ENCODE measurements at regions not wholly inside any gene's neighbourhood (a gene's known extent, or its start where the extent isn't known, plus 50 kb on each side); places are given as distances from the start of the nearest gene placed in this dataset.

DNA sequence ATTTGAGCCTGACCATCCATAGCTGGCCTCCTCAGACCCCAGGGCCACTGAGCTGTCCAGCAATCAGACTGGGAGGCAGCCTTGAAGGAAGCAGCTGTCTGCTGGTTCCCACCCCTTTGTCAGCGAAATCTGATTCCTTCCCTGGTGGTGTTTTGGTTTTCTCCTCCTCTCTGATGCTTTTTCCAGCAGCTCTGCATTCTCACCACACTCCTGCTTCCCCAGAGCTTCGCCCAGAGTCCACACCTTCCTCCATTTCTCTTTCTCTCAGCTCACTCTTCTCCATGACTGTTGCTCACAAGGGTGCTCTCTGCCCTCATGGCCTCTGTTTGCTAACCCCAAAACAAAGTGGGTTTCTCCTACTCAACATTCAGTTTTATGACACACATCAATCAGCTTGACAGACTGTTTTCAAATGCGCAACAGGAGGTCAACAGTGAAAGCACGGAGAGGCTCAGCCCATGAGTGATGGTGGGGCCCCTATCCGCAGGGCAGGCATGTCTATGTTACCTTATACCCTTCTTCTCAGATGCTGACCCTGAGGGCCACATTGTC, 130.6 kb upstream of the MTNR1B start:
- TF ChIP-seq MAX (IDR thresholded peaks at IDR 0.05): no peak
- peak; percentile 46 for TF ChIP-seq REST (IDR thresholded peaks at IDR 0.05; ENCODE audit: low read depth)

- TF ChIP-seq NFIC (IDR thresholded peaks at IDR 0.05) (no peak), TEAD4 (IDR thresholded peaks at IDR 0.05) (no peak), EGR1 (IDR thresholded peaks at IDR 0.05) (no peak), CEBPB (IDR thresholded peaks at IDR 0.05) (no peak), YY1 (IDR thresholded peaks at IDR 0.05; ENCODE audit: low read depth) (no peak), FOXM1 (IDR thresholded peaks at IDR 0.05; ENCODE audit: borderline replicate concordance, low read depth) (no peak), EP300 (IDR thresholded peaks at IDR 0.05; ENCODE audit: borderline replicate concordance) (no peak), MAX (IDR thresholded peaks at IDR 0.05) (no peak)
These were observed 130.0 kb upstream of the MTNR1B start for GRCh38 chr11:92839450-92839849.

DNA sequence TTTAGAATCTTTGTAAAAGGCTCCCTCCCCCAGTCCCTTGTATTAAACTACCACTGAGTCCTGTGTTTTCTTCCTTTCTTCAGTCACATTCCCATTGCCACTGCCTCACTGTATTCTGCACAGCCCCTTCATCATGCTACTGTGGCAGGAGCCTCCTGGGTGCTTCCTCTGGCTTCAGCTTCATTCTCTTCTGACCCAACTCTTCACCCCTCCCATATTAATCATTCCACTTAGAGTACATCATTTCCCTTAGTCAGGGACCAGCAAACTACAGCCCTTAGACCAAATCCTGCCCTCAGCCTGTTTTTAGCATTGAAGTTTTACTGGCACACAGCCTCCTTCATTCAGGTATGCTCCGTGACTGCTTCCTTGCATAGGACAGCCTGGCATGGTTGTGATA, 127.7 kb upstream of the MTNR1B start:
- TF ChIP-seq EP300 (IDR thresholded peaks at IDR 0.05; ENCODE audit: borderline replicate concordance): no peak
- no peak for TF ChIP-seq CEBPB (IDR thresholded peaks at IDR 0.05)
- TF ChIP-seq YY1 (IDR thresholded peaks at IDR 0.05; ENCODE audit: low read depth): no peak
- TF ChIP-seq RAD21 (IDR thresholded peaks at IDR 0.05; ENCODE audit: low read depth): no peak
- no peak for TF ChIP-seq ZBTB7A (IDR thresholded peaks at IDR 0.05; ENCODE audit: low read depth)
- TF ChIP-seq CREB1 (IDR thresholded peaks at IDR 0.05; ENCODE audit: low read depth): no peak
- TF ChIP-seq MAX (IDR thresholded peaks at IDR 0.05): no peak
- TF ChIP-seq TAF1 (IDR thresholded peaks at IDR 0.05; ENCODE audit: low read depth): no peak

DNA sequence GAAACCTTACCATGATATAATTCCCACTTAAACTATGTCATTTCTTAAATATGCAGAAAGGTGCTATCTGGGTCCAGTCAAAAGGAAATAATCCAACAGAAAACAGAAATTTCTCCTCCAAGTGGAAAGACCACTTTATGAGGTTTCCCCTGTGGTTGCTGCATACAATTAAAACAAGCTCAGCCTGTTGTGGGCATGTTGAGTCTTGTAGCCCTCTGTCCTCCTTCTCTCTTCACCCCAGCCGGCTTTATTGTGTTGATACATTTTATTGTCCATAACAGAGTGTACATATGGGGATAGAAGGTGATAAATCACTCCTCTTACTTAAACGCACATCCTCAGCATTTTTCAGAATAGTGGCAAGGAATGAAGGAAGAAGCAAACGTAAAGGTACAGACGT, 126.0 kb upstream of the MTNR1B start:
- TF ChIP-seq RAD21 (IDR thresholded peaks at IDR 0.05; ENCODE audit: low read depth): no peak
- TF ChIP-seq MAX (IDR thresholded peaks at IDR 0.05): no peak
- no peak for TF ChIP-seq CEBPB (IDR thresholded peaks at IDR 0.05)
- TF ChIP-seq NFIC (IDR thresholded peaks at IDR 0.05): no peak
- TF ChIP-seq CREB1 (IDR thresholded peaks at IDR 0.05; ENCODE audit: low read depth): no peak
- TF ChIP-seq TEAD4 (IDR thresholded peaks at IDR 0.05): no peak
- TF ChIP-seq ZBTB7A (IDR thresholded peaks at IDR 0.05; ENCODE audit: low read depth): no peak
- TF ChIP-seq FOXM1 (IDR thresholded peaks at IDR 0.05; ENCODE audit: borderline replicate concordance, low read depth): no peak
- no peak for TF ChIP-seq EGR1 (IDR thresholded peaks at IDR 0.05)
- no peak for TF ChIP-seq USF1 (IDR thresholded peaks at IDR 0.05)
- no peak for TF ChIP-seq TAF1 (IDR thresholded peaks at IDR 0.05; ENCODE audit: low read depth)
- no peak for TF ChIP-seq YY1 (IDR thresholded peaks at IDR 0.05; ENCODE audit: low read depth)

DNA sequence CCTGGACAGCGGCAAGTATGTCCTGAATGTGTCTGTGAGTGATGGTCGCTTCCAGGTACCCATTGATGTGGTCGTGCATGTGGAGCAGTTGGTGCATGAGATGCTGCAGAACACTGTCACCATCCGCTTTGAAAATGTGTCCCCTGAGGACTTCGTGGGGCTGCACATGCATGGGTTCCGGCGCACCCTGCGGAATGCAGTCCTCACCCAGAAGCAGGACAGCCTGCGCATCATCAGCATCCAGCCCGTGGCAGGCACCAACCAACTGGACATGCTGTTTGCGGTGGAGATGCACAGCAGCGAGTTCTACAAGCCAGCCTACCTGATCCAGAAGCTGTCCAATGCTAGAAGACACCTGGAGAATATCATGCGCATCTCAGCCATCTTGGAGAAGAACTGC, 125.3 kb upstream of the MTNR1B start:
- TF ChIP-seq MAX (IDR thresholded peaks at IDR 0.05) (no peak), EGR1 (IDR thresholded peaks at IDR 0.05) (no peak), CREB1 (IDR thresholded peaks at IDR 0.05; ENCODE audit: low read depth) (no peak), YY1 (IDR thresholded peaks at IDR 0.05; ENCODE audit: low read depth) (no peak), ZBTB7A (IDR thresholded peaks at IDR 0.05; ENCODE audit: low read depth) (no peak), EP300 (IDR thresholded peaks at IDR 0.05; ENCODE audit: borderline replicate concordance) (no peak), TCF12 (IDR thresholded peaks at IDR 0.05; ENCODE audit: low read depth) (no peak), REST (IDR thresholded peaks at IDR 0.05; ENCODE audit: low read depth) (no peak), TAF1 (IDR thresholded peaks at IDR 0.05; ENCODE audit: low read depth) (no peak)

GRCh38 chr11:92845390-92845789, 124.1 kb upstream of the MTNR1B start:
- no peak for TF ChIP-seq CEBPB (IDR thresholded peaks at IDR 0.05)

DNA sequence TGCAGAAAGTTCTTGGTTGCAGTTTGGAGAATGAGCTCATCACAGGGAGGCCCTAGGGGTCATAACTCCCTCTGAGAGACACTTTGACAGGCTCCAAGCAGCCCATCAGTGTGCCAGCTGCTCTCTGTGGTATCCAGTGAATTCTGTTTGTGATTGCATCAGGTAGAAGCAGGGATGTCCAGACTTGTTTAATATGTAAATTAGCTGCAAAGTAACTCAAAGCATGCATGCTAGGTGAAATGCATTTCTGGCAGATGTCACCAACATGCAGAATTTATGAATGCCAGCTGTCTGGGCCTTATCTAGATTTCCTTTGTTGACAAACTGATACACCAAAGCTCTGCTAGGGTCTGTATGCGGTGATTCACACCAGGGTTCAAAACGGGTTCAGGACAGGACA, 123.6 kb upstream of the MTNR1B start:
- TF ChIP-seq TAF1 (IDR thresholded peaks at IDR 0.05; ENCODE audit: low read depth): no peak
- no peak for TF ChIP-seq EGR1 (IDR thresholded peaks at IDR 0.05)
- no peak for TF ChIP-seq TEAD4 (IDR thresholded peaks at IDR 0.05)
- no peak for TF ChIP-seq EP300 (IDR thresholded peaks at IDR 0.05; ENCODE audit: borderline replicate concordance)
- TF ChIP-seq USF1 (IDR thresholded peaks at IDR 0.05): no peak
- no peak for TF ChIP-seq ZBTB7A (IDR thresholded peaks at IDR 0.05; ENCODE audit: low read depth)
- TF ChIP-seq TCF12 (IDR thresholded peaks at IDR 0.05; ENCODE audit: low read depth): no peak
- TF ChIP-seq CEBPB (IDR thresholded peaks at IDR 0.05): no peak
- no peak for TF ChIP-seq NFIC (IDR thresholded peaks at IDR 0.05)
